ENCODE measurements at regions not wholly inside any gene's neighbourhood (a gene's known extent, or its start where the extent isn't known, plus 50 kb on each side); places are given as distances from the start of the nearest gene placed in this dataset.

- TF ChIP-seq CTCF (IDR thresholded peaks at IDR 0.05; ENCODE audit: control extremely low read depth in 1 of 3, insufficient read depth in 1 of 3, low read depth in 1 of 3, low read length in 3 of 3) = no peak
- no peak for TF ChIP-seq CREB1 (IDR thresholded peaks at IDR 0.05)
- TF ChIP-seq POLR2A (IDR thresholded peaks at IDR 0.05; ENCODE audit: control extremely low read depth in 1 of 2, low read depth in 2 of 2, low read length in 2 of 2) = no peak
- TF ChIP-seq EZH2 (IDR thresholded peaks at IDR 0.05; ENCODE audit: low read depth, low read length, severe bottlenecking) = no peak
- TF ChIP-seq MAX (IDR thresholded peaks at IDR 0.05) = no peak
- no peak for TF ChIP-seq SIRT6 (IDR thresholded peaks at IDR 0.05; ENCODE audit: low read length)
- TF ChIP-seq KDM5A (IDR thresholded peaks at IDR 0.05; ENCODE audit: low read length) = no peak
- no peak for TF ChIP-seq TEAD4 (IDR thresholded peaks at IDR 0.05; ENCODE audit: low read depth, low read length)
- no peak for TF ChIP-seq NRF1 (IDR thresholded peaks at IDR 0.05; ENCODE audit: low read depth, low read length)
- TF ChIP-seq ATF3 (IDR thresholded peaks at IDR 0.05; ENCODE audit: insufficient read depth, low read depth, low read length) = no peak
- no peak for TF ChIP-seq BRCA1 (IDR thresholded peaks at IDR 0.05; ENCODE audit: low read depth, low read length)
- no peak for TF ChIP-seq POLR2AphosphoS5 (IDR thresholded peaks at IDR 0.05; ENCODE audit: low read depth, low read length)
- no peak for TF ChIP-seq RAD21 (IDR thresholded peaks at IDR 0.05 in 1 of 2, conservative IDR thresholded peaks at IDR 0.05 in 1 of 2; ENCODE audit: low read depth in 2 of 2, low read length in 2 of 2)
Measured at GRCh38 chr6:81309811-81310210, 442.7 kb downstream of the TENT5A start.

Measured in H1 (cell line).